H1 (cell line): ENCODE measurements at regions not wholly inside any gene's neighbourhood (a gene's known extent, or its start where the extent isn't known, plus 50 kb on each side); places are given as distances from the start of the nearest gene placed in this dataset.

Experiments
- CTCF ChIA-PET: fragments of 300-600 bp; sonication (Branson Sonifier 250); formaldehyde crosslinking; loops from one replicate; lab custom pipeline; 2021; ENCODE audit not compliant: partially characterized antibody; lab: Charles Lee
- POLR2A ChIA-PET: fragments of 300-600 bp; sonication (Branson Sonifier 250); formaldehyde crosslinking; loops from one replicate; lab custom pipeline; 2021; ENCODE audit warnings: inconsistent platforms; ENCODE audit not compliant: partially characterized antibody; lab: Charles Lee
- DNase-seq, 2 experiments: peaks; one replicate each; pipeline versions ENCODE4 v3.0.0 to v3.0.0-alpha.2; 2010 to 2022; ENCODE audit warnings: low spot score in 2 of 2, low read depth in 1 of 2, mixed read lengths in 1 of 2
- FAIRE-seq: peaks from 2 replicates; lab custom pipeline; 2011; peaks lifted over from hg19 to GRCh38; lab: Jason Lieb, UNC
- H2AFZ ChIP-seq: 2 replicates; pipeline ENCODE4 v1.8.1; 2012; ENCODE audit warnings: low read length, inconsistent platforms
- H2AK5ac ChIP-seq: 2 replicates; pipeline ENCODE4 v1.6.1; 2013; ENCODE audit warnings: low read depth, low read length
- H2BK120ac ChIP-seq: replicated peaks from 2 replicates; pipeline ENCODE3; 2013; ENCODE audit warnings: low read depth, low read length, inconsistent platforms
- H2BK12ac ChIP-seq: 2 replicates; pipeline ENCODE4 v1.6.1; 2013; ENCODE audit warnings: low read depth, low read length
- H2BK15ac ChIP-seq: 2 replicates; pipeline ENCODE4 v1.6.1; 2013; ENCODE audit warnings: low read length
- H2BK20ac ChIP-seq: 2 replicates; pipeline ENCODE4 v1.6.1; 2013; ENCODE audit warnings: low read length
- H2BK5ac ChIP-seq: 2 replicates; pipeline ENCODE4 v1.6.1; 2013; ENCODE audit warnings: low read depth, low read length
- H3K14ac ChIP-seq: 2 replicates; pipeline ENCODE4 v1.6.1; 2013; ENCODE audit warnings: inconsistent platforms; ENCODE audit not compliant: insufficient read length
- H3K18ac ChIP-seq: 2 replicates; pipeline ENCODE4 v1.6.1; 2013; ENCODE audit warnings: low read length; ENCODE audit errors: extremely low read depth
- H3K23ac ChIP-seq: 2 replicates; pipeline ENCODE4 v1.6.1; 2013; ENCODE audit warnings: inconsistent platforms; ENCODE audit not compliant: insufficient read length
- H3K23me2 ChIP-seq: 2 replicates; pipeline ENCODE4 v1.6.1; 2013; ENCODE audit warnings: low read depth, low read length
- H3K27ac ChIP-seq: 2 replicates; pipeline ENCODE4 v1.6.1; 2011; ENCODE audit warnings: low read depth, low read length, inconsistent platforms
- H3K27me3 ChIP-seq, 4 experiments: replicated peaks in 1 of 4; 1 replicate in 1 of 4; 2 replicates in 3 of 4; pipeline versions ENCODE4 v1.6.1 to v1.8.1; 2011 to 2013; ENCODE audit warnings: low read length in 3 of 4, mild to moderate bottlenecking in 3 of 4, inconsistent platforms in 2 of 4, mixed read lengths in 2 of 4, moderate library complexity in 1 of 4; ENCODE audit not compliant: control insufficient read depth in 3 of 4, insufficient read depth in 3 of 4; ENCODE audit errors: extremely low read depth in 1 of 4
- H3K36me3 ChIP-seq, 4 experiments: 2 replicates each; pipeline versions ENCODE4 v1.6.1 to v1.8.1; 2011 to 2013; ENCODE audit warnings: mild to moderate bottlenecking in 4 of 4, low read length in 3 of 4, moderate library complexity in 2 of 4, control low read depth in 1 of 4, inconsistent platforms in 1 of 4; ENCODE audit not compliant: insufficient read depth in 4 of 4, control insufficient read depth in 2 of 4
- H3K4ac ChIP-seq: replicated peaks from 2 replicates; pipeline ENCODE3; 2013; ENCODE audit warnings: low read length, low read depth, mixed read lengths, inconsistent platforms; ENCODE audit not compliant: insufficient read length
- H3K4me1 ChIP-seq, 4 experiments: replicated peaks in 1 of 4; 1 replicate in 1 of 4; 2 replicates in 3 of 4; pipeline versions ENCODE4 v1.6.1 to v1.8.1; 2011 to 2013; ENCODE audit warnings: low read length in 3 of 4, inconsistent platforms in 2 of 4, mixed read lengths in 1 of 4; ENCODE audit not compliant: insufficient read depth in 4 of 4, control insufficient read depth in 3 of 4
- H3K4me2 ChIP-seq, 2 experiments: 2 replicates each; pipeline versions ENCODE4 v1.6.1 to v1.8.1; 2011 to 2013; ENCODE audit warnings: low read depth in 2 of 2, low read length in 2 of 2, control low read depth in 1 of 2, inconsistent platforms in 1 of 2, mild to moderate bottlenecking in 1 of 2; ENCODE audit not compliant: insufficient read depth in 1 of 2
- H3K4me3 ChIP-seq, 4 experiments: fragments of 200-600, 300-600 bp in 1 of 4; sonication (generic), shearing (Covaris generic), sonication (Bioruptor Twin) in 1 of 4; 2 replicates each; pipeline versions ENCODE4 v1.5.1 to v1.8.1; 2011 to 2016; ENCODE audit warnings: low read length in 4 of 4, low read depth in 3 of 4, control low read depth in 2 of 4, inconsistent platforms in 2 of 4, mild to moderate bottlenecking in 2 of 4, mixed read lengths in 1 of 4, moderate library complexity in 1 of 4; ENCODE audit not compliant: insufficient read depth in 2 of 4; ENCODE audit errors: extremely low read depth in 1 of 4
- H3K56ac ChIP-seq: replicated peaks from 2 replicates; pipeline ENCODE3; 2013; ENCODE audit warnings: low read depth, mild to moderate bottlenecking, mixed read lengths, low read length, inconsistent platforms; ENCODE audit not compliant: insufficient read length
- H3K79me1 ChIP-seq: 2 replicates; pipeline ENCODE4 v1.6.1; 2013; ENCODE audit warnings: low read depth, low read length, control low read depth
- H3K79me2 ChIP-seq, 2 experiments: 2 replicates each; pipeline versions ENCODE4 v1.6.1 to v1.8.1; 2012 to 2013; ENCODE audit warnings: low read length in 2 of 2, mild to moderate bottlenecking in 2 of 2, inconsistent platforms in 1 of 2; ENCODE audit not compliant: insufficient read depth in 2 of 2, control insufficient read depth in 1 of 2
- H3K9ac ChIP-seq, 4 experiments: replicated peaks in 1 of 4; 1 replicate in 1 of 4; 2 replicates in 3 of 4; pipeline versions ENCODE4 v1.6.1 to v1.8.1; 2011 to 2013; ENCODE audit warnings: low read depth in 3 of 4, low read length in 3 of 4, control low read depth in 2 of 4, mild to moderate bottlenecking in 2 of 4, moderate library complexity in 2 of 4, inconsistent platforms in 1 of 4; ENCODE audit errors: extremely low read depth in 1 of 4
- H3K9me3 ChIP-seq, 2 experiments: 2 replicates each; pipeline versions ENCODE4 v1.6.1 to v1.8.1; 2012 to 2013; ENCODE audit warnings: mild to moderate bottlenecking in 2 of 2, moderate library complexity in 2 of 2, control low read depth in 1 of 2, inconsistent platforms in 1 of 2, low read depth in 1 of 2, low read length in 1 of 2, mixed read lengths in 1 of 2; ENCODE audit not compliant: insufficient read depth in 2 of 2
- H4K20me1 ChIP-seq, 2 experiments: replicated peaks in 1 of 2; 2 replicates each; pipeline versions ENCODE3 to v1.8.1; 2011 to 2013; ENCODE audit warnings: inconsistent platforms in 2 of 2, low read length in 2 of 2, mild to moderate bottlenecking in 1 of 2; ENCODE audit not compliant: insufficient read depth in 2 of 2, control insufficient read depth in 1 of 2
- H4K5ac ChIP-seq: 2 replicates; pipeline ENCODE4 v1.6.1; 2013; ENCODE audit warnings: low read length, low read depth, mixed read lengths, inconsistent platforms; ENCODE audit not compliant: insufficient read length
- H4K8ac ChIP-seq: 2 replicates; pipeline ENCODE4 v1.8.0; 2013; ENCODE audit warnings: mild to moderate bottlenecking, moderate library complexity, low read length, inconsistent platforms; ENCODE audit not compliant: insufficient read depth; ENCODE audit errors: extremely low read depth
- H4K91ac ChIP-seq: replicated peaks from 2 replicates; pipeline ENCODE3; 2013; ENCODE audit warnings: low read length, mixed read lengths, inconsistent platforms; ENCODE audit not compliant: insufficient read length
- BRCA1 ChIP-seq: IDR thresholded peaks from 2 replicates; pipeline ENCODE4 v1.6.1; 2012; ENCODE audit warnings: low read depth, low read length, improper control_type of control experiment
- CHD1 ChIP-seq: IDR thresholded peaks from 2 replicates; pipeline ENCODE4 v1.6.1; 2012; ENCODE audit warnings: low read depth, low read length, improper control_type of control experiment
- CHD2 ChIP-seq: IDR thresholded peaks from 2 replicates; pipeline ENCODE4 v1.6.1; 2012; ENCODE audit warnings: low read length, improper control_type of control experiment
- CTBP2 ChIP-seq: IDR thresholded peaks from 2 replicates; pipeline ENCODE4 v1.7.0; 2011; ENCODE audit warnings: borderline replicate concordance, mild to moderate bottlenecking, moderate library complexity, mixed read lengths, low read length; ENCODE audit not compliant: insufficient read depth, insufficient read length
- FOSL1 ChIP-seq: IDR thresholded peaks from 2 replicates; pipeline ENCODE4 v1.6.1; 2011; ENCODE audit warnings: mild to moderate bottlenecking, low read depth, low read length, moderate library complexity; ENCODE audit not compliant: insufficient read depth
- HDAC2 ChIP-seq, 2 experiments: fragments of 300-600 bp in 1 of 2; sonication (generic) in 1 of 2; IDR thresholded peaks; 2 replicates each; pipeline ENCODE4 v1.6.1; 2011 to 2012; ENCODE audit warnings: low read depth in 2 of 2, low read length in 2 of 2, mild to moderate bottlenecking in 2 of 2, moderate library complexity in 2 of 2, borderline replicate concordance in 1 of 2, inconsistent platforms in 1 of 2
- NRF1 ChIP-seq: IDR thresholded peaks from 2 replicates; pipeline ENCODE4 v1.6.1; 2011; ENCODE audit warnings: mild to moderate bottlenecking, low read depth, low read length, improper control_type of control experiment
- POLR2A ChIP-seq, 2 experiments: IDR thresholded peaks; 1 replicate in 1 of 2; 2 replicates in 1 of 2; pipeline ENCODE4 v1.6.1; 2011; ENCODE audit warnings: low read depth in 2 of 2, low read length in 2 of 2, mild to moderate bottlenecking in 2 of 2; ENCODE audit errors: control extremely low read depth in 1 of 2
- RXRA ChIP-seq: IDR thresholded peaks from 2 replicates; pipeline ENCODE4 v1.6.1; 2011; ENCODE audit warnings: low read depth, mild to moderate bottlenecking, low read length, moderate library complexity; ENCODE audit not compliant: insufficient read depth
- SUZ12 ChIP-seq: fragments of 200-600 bp; sonication (generic); IDR thresholded peaks from 2 replicates; pipeline ENCODE4 v1.6.1; 2012; ENCODE audit warnings: mild to moderate bottlenecking, inconsistent platforms, low read length, moderate library complexity, mixed read lengths
- TAF7 ChIP-seq: optimal IDR thresholded peaks from 2 replicates; pipeline ENCODE3; 2011; ENCODE audit warnings: low read depth, mild to moderate bottlenecking, inconsistent platforms, low read length, moderate library complexity, borderline replicate concordance
- TEAD4 ChIP-seq: IDR thresholded peaks from 2 replicates; pipeline ENCODE4 v1.6.1; 2012; ENCODE audit warnings: low read depth, low read length, inconsistent platforms, mixed read lengths
- WGBS, 2 experiments: shearing (Covaris generic) in 1 of 2; methylation state at CpG; one replicate each; pipeline versions ENCODE4 v1.1.6 to v1.1.7; 2013 to 2015; ENCODE audit warnings: low lambda C conversion rate in 2 of 2, mixed read lengths in 2 of 2, inconsistent platforms in 1 of 2, low coverage in 1 of 2, missing lambda C conversion rate in 1 of 2; ENCODE audit not compliant: insufficient replicate concordance in 2 of 2, insufficient coverage in 1 of 2, insufficient read length in 1 of 2; ENCODE audit errors: extremely low coverage in 1 of 2, missing lambda C conversion rate in 1 of 2; 5-methylcytosine and 5-hydroxymethylcytosine counted together

DNA sequence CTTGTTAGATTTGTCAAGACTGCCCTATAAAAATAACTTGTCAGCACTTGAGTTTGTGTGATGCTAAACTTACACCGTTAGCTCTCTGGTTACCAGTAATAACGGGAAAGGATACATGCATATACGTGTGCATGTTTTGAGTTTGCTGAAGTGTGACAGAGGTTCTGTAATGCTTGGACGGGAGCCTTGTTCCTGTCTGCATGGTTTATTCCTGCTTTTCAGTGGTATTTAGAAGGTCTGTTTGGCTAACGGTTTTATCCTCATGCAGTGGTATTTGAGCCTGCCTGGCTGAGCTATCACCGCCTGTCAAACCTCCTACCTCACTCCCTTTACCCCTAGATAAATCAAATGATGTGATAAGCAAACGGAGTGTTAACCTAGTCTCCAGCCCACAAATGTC is 305.6 kb downstream of the GALC start:
- Histone ChIP-seq H4K91ac (no peak overlapping the region), H3K4ac (no peak overlapping the region), H4K5ac (no peak overlapping the region), H3K4me3 (no peak overlapping the region), H3K27me3 (no peaks in the 10 kb centered on the region), H2AK5ac (no peak overlapping the region), H3K14ac (no peak overlapping the region), H4K20me1 (no peaks in the 10 kb centered on the region), H2BK20ac (no peak overlapping the region), H3K18ac (no peak overlapping the region), H3K36me3 (no peaks in the 10 kb centered on the region), H3K56ac (no peak overlapping the region), H3K23me2 (no peaks in the 10 kb centered on the region), H3K79me2 (no peaks in the 10 kb centered on the region), H2BK120ac (no peak overlapping the region), H3K9ac (no peak overlapping the region), H3K4me1 (no peaks in the 10 kb centered on the region), H3K4me2 (no peak overlapping the region), H3K23ac (no peak overlapping the region), H3K9me3 (no peaks in the 10 kb centered on the region), H2BK5ac (no peak overlapping the region), H3K79me1 (no peaks in the 10 kb centered on the region), H2AFZ (no peak overlapping the region), H4K8ac (no peak overlapping the region), H2BK12ac (no peak overlapping the region), H2BK15ac (no peak overlapping the region), H3K27ac (no peak overlapping the region)
- DNase-seq: no peak
- FAIRE-seq: no peak
- TF ChIP-seq BRCA1 (no peak), SUZ12 (no peak), TEAD4 (no peak), HDAC2 (IDR thresholded peaks at IDR 0.05; ENCODE audit: borderline replicate concordance in 1 of 2, low read depth in 2 of 2, low read length in 2 of 2) (no peak), RXRA (no peak), CHD2 (no peak), TAF7 (no peak), FOSL1 (no peak), POLR2A (IDR thresholded peaks at IDR 0.05; ENCODE audit: control extremely low read depth in 1 of 2, low read depth in 2 of 2, low read length in 2 of 2) (no peak), NRF1 (no peak), CHD1 (no peak), CTBP2 (no peak)
- POLR2A ChIA-PET: no interaction called here
- 84% methylated on average over 7 of the region's 7 CpGs; no CpG with 5 or more reads in 1 of the 2 experiments for WGBS, 2 experiments
- CTCF ChIA-PET: interaction anchor here (1.4 to 1.5 kb wide), 2 partner anchors 11 to 159 kb away, joined by 3 to 4 read pairs; no protein-coding TSS in a partner anchor
